HG02571 (cell line): ENCODE measurements at regions not wholly inside any gene's neighbourhood (a gene's known extent, or its start where the extent isn't known, plus 50 kb on each side); places are given as distances from the start of the nearest gene placed in this dataset.
"Not testable (repeated sequence)": the region's sequence is repeated elsewhere in the genome, so short reads cannot be mapped to it uniquely, and the experiment has no call there.

Source experiments
- ATAC-seq: cut with Tn5 transposase; IDR thresholded peaks from one replicate; pipeline ENCODE4 v1.9.1; 2021; ENCODE audit warnings: mild to moderate bottlenecking, moderate library complexity; ENCODE audit not compliant: unreplicated experiment

DNA sequence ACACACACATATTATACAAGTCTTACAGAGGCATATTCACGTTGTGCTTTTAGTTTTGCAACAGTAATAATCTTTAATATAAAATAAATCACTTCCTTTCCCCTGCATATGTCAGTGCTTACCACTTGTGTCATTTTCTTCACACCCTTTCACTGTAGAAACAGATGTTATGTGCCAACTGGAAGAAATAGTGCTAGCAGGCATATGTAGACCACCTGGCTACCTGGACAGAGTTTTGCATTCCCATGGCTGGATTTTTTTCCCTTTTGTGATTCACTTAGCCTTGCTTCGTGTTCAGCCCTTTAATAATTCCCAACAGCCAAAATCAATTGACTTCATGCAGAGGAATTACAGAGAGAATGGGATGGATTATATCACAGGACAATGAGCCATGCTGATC, 399.1 kb upstream of the SPRY2 start:
- ATAC-seq: no peak

DNA sequence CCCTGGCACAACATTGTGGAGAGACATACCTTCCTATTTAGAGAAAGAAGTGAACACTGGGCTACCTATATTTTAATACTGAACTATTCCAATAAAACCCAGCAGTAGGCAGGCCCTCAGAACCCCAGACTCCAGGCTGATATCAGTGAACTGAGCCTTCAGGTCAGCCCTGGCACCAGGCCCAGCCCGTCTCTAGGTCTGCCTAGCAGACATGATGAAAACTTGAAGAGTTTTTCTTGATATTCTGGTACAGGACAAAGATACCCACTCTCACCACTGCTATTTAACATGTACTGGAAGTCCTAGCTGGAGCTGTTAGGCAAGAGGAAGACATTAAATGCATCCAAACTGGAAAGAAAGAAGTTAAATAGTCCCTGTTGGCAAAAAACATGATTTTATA, 396.6 kb upstream of the SPRY2 start:
- no peak for ATAC-seq

DNA sequence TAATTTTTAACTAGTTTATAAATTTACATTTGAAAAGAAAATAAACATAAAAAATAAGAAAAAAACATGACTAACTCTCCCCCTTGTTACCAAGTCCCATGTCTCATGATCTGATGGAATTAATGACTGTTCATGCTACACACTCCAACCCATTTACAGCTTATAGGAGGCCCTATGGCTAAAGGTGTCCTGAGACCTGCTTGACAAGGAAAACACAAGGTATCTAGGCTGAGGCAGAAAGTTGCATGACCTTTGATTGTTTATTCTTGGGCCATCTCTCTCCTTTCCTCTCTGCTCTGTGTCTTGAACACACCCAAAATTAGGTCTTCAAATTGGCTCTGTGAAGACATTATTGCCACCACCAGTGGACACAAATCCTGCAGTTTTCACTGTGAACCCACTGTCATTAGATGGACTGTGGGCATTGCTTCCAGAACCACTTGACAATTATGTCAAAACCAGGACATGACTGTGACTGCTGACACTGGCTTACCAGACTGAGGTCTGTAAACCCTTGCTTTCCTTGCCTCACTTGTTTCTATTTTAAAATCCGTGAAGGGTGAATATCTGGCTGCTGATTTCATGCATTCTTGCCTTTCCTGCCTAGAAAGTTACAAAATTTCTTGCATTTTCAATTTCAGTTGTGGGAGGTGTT, 386.5 kb upstream of the SPRY2 start:
- ATAC-seq: no peak

DNA sequence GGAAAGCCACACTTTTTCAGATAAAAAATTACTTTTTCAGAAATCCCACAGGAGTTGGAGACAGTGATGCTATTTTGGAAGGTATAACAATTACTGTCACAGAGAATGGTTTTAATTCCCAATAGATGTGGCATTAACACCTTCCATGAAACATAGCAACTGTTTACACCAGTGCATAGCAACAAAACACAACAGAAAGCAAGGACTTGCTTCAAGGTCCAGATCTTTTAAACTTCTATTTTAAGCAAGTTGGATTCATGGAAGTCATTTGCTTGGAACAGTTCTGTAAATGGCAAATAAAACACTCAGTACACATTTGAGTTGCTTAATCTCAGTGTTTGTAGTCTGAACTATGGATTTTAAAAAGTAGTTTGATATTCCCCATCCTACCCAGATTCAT, 385.9 kb upstream of the SPRY2 start:
- no peak for ATAC-seq

DNA sequence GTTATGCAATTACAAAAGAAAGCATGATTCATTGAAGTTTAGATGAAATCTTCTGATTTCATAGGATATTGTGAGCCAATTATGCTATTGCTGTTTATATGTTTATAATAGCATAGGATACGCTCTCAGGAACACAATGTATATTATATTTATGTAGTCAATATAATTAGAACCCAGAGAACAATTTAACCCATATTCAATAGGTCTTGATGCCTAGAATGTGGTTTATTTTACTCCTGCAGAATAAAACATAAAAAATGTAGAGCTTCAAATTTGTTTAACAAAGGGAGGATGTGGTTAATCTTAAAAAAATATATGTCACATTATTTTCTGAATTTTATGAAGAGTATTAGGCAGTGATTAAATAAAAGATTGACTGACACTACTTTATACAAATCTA, 380.8 kb upstream of the SPRY2 start:
- ATAC-seq: no peak

DNA sequence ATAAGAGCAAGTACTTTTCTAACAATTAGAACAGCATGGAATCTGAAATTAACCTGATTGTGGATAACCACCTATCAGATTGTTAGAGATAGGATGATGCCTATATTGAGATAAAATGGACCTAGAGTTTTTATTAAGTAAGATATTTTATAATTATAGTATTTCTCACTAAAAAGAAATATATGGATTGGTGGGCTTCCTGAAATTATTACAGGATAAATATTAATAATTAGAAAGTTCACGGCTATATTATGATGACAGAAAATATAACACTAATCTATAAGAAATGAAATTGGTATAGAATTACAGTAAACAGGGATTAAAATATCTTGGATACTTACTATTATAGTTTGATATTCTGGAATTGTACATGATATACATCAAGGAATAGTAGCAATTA, 378.0 kb upstream of the SPRY2 start:
- ATAC-seq: no peak

DNA sequence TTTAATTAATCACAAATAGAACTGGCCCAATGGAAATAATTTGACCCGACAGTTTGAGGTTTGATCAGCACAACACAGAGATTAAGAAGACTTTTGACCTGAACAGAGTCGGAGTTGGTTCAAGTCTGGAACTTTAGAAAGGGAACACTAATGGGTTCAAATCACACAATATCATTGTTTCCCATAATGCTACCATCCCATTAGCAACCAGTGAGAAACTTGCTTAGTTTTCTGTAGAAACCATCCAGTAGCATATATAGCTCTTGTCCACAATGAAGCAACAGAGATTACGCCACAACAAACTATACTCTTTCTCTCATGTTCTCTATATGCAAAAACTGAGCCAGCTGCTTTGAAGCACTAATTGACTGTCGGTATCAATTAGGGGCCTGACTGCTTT, 376.9 kb upstream of the SPRY2 start:
- ATAC-seq: no peak

DNA sequence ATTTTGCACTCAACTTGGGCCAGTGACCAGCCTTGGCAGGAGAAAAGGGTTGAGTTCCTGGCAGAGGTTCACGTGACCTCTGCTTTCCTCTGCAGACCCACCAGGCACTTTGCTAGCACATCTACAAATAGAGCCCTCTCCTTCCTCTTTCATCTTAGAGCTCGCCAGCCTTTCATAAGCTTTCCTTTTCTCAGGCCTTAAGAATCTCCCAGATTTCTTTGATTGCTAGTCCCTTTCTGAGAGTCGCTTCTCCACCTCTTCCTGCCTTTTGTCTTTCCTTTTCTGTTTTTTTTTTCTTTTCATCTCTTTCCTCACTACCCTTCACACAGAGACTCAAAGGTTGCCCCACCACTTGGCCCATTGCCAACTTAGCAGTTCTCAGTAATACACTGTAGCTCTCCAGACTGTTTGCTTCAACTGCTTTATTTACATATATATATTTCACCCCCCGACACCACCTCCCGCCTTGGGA, 375.7 kb upstream of the SPRY2 start:
- ATAC-seq: no peak

DNA sequence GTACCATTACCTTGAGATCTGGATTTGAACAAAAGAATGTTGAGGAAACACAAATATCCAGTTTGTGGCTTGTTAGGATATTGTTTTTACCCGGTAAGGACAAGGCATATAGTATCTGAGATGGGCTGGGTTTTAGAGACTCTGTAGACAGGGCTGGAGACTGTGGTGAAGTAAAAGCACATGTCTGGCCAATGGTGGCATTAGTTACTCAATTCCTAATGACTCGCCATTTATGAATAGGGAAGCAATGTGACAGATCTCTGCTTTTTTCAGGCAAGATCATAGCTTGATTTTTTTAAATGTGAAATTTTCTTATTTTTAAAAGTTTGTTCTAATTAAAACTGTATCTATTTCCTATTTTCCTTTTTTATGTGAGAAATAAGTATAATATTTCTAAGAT, 371.1 kb upstream of the SPRY2 start:
- no peak for ATAC-seq

DNA sequence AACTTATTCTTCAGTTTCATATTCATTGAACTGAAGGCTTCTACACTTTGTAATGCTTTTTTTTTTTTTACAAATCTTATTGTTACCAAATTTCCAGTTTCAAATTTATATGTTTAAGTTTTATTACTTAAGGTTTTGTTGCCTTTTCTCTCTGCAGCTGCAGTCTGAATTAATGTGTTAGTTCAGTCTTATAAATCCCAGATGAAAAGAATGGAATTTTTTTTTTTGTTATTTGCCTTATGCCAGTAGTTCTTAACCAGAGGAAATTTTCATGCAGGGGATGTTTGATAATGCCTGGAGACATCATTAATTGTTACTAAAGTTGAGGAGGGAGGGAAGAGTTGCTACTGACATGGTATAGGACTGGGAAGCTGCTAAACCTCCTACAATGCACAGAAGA, 367.9 kb upstream of the SPRY2 start:
- no peak for ATAC-seq

DNA sequence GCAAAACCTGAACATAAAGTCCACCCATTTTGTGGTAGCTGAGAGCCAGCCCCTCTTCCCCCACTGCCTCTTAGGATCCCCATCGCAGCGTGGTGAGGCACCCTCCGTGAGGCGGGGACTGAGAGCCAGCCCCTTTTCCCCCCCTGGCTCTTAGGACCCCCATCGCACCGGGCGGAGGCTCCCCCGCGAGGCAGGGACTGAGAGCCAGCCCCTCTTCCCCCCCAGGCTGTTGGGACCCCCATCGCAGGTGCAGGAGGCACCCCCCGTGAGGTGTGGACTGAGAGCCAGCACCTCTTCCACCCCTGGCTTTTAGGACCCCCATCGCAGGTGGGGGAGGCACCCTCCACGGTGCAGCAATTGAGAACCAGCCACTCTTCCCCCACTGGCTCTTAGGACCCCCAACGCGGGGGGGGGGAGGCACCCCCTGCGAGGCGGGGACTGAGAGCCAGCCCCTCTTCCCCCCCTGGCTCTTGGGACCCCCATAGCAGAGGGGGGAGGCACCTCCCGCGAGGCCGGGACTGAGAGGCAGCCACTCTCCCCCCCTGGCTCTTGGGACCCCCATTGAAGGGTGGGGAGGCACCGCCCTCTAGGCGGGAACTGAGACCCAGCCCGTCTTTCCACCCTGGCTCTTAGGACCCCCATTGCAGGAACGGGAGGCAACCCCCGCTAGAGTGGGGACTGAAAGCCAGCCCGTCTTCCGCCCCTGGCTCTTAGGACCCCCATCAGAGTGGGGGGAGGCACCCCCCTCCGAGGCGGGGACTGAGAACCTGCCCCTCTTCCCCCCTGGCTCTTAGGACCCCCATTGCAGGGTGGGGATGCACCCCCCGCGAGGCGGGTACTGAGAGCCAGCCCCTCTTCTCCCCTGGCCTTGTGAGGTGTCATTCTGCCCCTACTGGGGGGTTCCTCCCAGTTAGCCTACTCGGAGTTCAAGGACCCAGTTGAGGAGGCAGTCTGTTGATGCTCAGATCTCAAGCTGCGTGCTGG, 366.4 kb upstream of the SPRY2 start:
- ATAC-seq: no peak

DNA sequence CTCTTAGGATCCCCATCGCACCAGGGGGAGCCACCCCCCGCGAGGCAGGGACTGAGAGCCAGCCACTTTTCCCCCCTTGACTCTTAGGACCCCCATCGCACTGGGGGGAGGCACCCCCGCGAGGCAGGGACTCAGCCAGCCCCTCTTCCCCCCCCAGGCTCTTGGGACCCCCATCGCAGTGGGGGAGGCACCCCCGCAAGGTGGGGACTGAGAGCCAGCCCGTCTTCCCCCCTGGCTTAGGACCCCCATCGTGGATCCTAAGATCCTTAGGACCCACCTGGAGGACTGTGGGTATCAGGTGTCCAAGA, 365.2 kb upstream of the SPRY2 start:
- no peak for ATAC-seq

DNA sequence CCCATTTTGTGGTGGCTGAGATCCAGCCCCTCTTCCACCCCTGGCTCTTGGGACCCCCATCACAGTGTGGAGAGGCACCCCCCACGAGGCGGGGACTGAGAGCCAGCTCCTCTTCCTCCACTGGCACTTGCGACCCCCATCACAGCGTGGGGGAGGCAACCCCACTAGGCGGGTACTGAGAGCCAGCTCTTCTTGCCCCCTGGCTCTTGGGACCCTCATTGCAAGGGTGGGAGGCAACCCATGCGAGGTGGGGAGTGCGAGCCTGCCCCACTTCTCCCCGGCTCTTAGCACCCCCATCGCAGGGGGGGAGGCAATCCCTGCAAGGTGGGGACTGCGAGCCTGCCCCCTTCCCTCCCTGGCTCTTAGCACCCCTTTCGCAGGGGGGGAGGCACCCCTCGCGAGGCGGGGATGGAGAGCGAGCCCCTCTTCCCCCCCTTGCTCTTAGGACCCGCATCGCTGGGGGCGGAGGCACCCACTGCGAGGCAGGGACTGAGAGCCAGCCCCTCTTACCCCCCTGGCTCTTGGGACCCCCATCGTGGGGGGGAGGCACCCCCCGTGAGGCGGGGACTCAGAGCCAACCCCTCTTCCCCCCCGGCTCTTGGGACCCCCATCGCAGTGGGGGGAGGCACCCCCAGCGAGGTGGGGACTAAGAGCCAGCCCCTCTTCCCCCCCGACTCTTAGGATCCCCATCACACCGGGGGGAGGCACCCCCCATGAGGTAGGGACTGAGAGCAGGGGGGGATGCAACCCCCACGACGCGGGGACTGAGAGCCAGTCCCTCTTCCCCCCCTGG, 364.6 kb upstream of the SPRY2 start:
- no peak for ATAC-seq

DNA sequence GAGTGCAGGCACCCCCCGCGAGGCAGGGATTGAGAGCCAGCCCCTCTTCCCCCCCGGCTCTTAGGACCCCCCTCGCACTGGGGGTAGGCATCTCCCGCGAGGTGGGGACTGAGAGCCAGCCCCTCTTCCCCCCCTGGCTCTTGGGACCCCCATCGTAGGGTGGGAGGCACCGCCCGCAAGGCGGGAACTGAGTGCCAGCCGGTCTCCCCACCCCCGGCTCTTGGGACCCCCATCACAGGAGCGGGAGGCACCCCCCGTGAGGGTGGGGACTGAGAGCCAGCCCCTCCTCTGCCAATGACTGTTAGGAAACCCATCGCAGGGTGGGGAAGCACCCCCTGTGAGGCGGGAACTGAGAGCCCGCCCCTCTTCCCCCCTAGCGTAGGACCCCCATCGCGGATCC, 363.4 kb upstream of the SPRY2 start:
- ATAC-seq: no peak

DNA sequence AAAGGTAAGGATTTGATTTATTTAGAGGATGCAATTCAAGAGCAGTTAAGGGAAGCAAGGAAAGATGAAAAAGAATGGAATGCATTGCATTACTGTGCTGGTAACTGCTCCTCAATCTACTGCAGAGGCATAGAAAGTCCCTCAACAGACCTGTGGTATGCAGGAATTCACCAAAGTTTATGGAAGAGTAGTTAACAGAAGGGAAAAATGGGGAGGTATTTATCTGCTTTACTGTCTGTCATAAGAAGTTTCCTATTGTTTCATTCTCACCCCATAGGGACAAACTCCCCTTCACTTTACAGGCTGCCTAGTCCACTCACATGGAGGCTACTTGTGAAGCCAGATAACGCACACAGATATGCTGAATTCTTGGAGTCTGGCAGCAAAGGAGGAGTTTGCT, 354.9 kb upstream of the SPRY2 start:
- no peak for ATAC-seq

DNA sequence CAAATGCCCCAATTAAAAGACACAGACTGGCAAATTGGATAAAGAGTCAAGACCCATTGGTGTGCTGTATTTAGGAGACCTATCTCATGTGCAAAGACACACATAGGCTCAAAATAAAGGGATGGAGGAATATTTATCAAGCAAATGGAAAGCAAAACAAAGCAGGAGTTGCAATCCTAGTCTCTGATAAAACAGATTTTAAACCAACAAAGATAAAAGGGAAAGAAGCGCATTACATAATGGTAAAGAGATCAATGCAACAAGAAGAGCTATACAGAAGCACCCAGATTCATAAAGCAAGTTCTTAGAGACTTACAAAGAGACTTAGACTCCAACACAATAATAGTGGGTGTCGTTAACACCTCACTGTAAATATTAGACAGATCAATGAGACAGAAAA, 350.9 kb upstream of the SPRY2 start:
- ATAC-seq: not testable (repeated sequence)

DNA sequence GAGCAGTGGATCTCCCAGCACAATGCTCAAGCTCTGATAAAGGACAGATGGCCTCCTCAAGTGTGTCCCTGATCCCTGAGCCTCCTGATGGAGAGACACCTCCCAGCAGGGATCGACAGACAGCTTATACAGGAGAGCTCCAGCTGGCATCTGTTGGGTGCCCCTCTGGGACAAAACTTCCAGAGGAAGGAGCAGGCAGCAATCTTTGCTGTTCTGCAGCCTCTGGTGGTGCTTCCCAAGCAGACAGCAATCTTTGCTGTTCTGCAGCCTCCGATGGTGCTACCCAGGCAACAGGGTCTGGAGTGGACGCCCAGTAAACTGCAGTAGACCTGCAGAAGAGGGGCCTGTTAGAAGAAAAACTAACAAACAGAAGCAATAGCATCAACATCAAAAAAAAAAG, 349.3 kb upstream of the SPRY2 start:
- no peak for ATAC-seq

DNA sequence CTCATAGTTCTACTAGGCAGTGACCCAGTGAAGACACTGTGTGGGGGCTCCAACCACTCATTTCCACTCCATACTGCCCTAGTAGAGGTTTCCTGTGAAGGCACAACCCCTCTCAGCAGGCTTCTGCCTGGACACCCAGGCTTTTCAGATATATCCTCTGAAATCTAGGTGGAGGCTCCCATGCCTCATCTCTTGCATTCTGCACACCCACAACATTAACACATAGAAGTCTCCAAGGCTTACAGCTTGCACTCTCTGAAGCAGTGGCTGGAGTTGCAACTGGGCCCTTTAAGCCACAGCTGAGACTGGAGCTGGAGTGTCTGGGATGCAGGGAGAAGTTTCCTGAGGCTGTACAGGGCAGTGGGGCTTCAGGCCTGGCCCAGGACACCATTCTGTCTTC, 347.7 kb upstream of the SPRY2 start:
- no peak for ATAC-seq

DNA sequence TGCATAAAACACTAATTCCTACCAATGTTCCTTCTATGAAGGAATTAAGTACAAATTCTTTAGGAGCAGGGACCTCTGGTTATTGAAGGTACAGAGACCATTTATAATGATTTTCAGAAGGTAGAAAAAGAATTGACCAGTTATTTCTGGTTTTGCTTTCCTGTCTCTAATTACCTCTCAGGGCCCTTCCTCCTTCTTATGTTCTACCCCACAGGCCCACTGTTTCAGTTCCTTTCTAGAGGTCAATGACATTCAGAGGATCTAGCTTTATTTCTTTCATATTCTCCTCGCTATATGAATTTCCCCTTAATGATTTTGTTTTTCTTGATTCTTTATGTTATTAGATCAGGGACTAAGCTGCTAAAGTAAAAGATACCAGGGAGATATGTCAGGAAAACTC, 345.0 kb upstream of the SPRY2 start:
- ATAC-seq: no peak

DNA sequence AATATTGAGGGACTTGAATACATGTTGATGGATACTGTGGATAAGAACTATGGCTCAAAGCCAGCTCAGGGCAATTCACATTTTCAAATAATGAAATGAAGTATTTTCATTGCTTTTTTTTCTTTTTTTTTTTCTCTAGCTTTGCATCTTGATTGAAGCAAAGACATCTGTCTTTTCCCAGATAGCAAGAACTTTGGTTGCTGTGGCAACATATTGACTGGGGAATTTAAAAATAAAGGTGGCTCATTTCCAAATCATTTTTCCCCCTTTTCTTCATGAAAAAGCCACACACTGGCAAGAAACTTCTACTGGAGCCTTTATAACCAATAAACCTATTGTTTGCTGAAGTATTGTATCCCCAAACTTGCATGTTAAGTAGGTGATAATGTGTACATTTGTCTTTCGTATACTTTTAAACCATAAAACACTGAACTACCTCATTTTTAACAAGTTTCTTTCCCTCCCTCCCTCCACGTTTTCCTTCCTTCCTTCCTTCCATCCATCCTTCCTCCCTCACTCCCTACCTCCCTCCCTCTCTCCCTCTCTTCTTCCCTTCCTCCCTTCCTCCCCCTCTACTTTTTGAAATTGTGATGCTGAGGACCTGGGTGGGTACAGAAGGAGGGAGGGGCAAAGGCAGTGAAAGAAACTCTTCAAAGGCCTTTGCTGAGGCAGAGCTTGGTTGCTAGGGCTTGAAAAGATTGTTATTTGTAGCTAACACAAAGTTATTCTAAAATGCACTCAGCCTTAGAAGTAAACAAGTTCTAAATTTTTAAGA, 343.5 kb upstream of the SPRY2 start:
- ATAC-seq: no peak

DNA sequence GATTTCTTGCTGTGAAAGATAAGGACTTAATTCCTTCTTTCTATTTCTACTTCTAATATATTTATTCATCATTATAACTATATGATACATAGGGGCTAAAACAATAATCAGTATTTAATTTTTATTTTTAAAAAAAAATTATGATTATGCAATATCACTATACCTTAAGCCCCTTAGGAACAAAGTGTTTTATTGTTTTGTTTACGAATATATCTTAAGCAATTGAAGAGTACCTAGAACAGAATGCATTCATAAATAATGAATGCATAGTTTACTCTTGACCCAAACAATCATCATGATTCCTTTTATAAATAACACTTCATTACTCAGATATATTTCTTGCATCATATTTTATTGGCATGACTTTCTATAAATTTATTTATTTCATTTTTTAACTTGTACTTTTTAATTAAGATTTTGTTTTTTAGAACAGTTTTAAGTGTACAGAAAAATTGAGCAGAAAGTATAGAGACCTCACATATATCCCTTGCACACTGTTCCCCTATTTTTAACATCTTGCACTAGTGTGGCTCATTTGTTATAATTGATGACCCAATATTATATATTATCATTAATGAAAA, 339.9 kb upstream of the SPRY2 start:
- ATAC-seq: no peak
